NB4 (cell line): ENCODE measurements at regions not wholly inside any gene's neighbourhood (a gene's known extent, or its start where the extent isn't known, plus 50 kb on each side); places are given as distances from the start of the nearest gene placed in this dataset.

ENCODE experiments used
- MYC ChIP-seq: IDR thresholded peaks from 2 replicates; pipeline ENCODE4 v1.6.1; 2011; ENCODE audit warnings: low read depth, low read length
- TF ChIP-seq, protein P1 (sequence below): IDR thresholded peaks from one replicate; pipeline ENCODE4 v1.5.1; 2012; ENCODE audit warnings: low read depth, low read length

GRCh38 chr2:167678158-167678557, 569.2 kb downstream of the STK39 start:
- no peak for TF ChIP-seq MYC
- TF ChIP-seq, protein P1, sequence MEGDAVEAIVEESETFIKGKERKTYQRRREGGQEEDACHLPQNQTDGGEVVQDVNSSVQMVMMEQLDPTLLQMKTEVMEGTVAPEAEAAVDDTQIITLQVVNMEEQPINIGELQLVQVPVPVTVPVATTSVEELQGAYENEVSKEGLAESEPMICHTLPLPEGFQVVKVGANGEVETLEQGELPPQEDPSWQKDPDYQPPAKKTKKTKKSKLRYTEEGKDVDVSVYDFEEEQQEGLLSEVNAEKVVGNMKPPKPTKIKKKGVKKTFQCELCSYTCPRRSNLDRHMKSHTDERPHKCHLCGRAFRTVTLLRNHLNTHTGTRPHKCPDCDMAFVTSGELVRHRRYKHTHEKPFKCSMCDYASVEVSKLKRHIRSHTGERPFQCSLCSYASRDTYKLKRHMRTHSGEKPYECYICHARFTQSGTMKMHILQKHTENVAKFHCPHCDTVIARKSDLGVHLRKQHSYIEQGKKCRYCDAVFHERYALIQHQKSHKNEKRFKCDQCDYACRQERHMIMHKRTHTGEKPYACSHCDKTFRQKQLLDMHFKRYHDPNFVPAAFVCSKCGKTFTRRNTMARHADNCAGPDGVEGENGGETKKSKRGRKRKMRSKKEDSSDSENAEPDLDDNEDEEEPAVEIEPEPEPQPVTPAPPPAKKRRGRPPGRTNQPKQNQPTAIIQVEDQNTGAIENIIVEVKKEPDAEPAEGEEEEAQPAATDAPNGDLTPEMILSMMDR = no peak
